Glutamatergic neuron (in vitro differentiated cells): ENCODE measurements at regions not wholly inside any gene's neighbourhood (a gene's known extent, or its start where the extent isn't known, plus 50 kb on each side); places are given as distances from the start of the nearest gene placed in this dataset.

Experiments used
- DNase-seq: peaks from one replicate; pipeline ENCODE4 v3.0.0; 2022
- H3K27ac Mint-ChIP-seq: one replicate; pipeline ENCODE4 v1.8.0; 2020; ENCODE audit warnings: mild to moderate bottlenecking, mixed read lengths, inconsistent platforms; ENCODE audit not compliant: unreplicated experiment
- H3K27me3 Mint-ChIP-seq: one replicate; pipeline ENCODE4 v1.8.0; 2020; ENCODE audit warnings: mild to moderate bottlenecking, moderate library complexity, mixed read lengths, inconsistent platforms; ENCODE audit not compliant: unreplicated experiment
- H3K36me3 Mint-ChIP-seq: one replicate; pipeline ENCODE4 v1.8.0; 2020; ENCODE audit warnings: mild to moderate bottlenecking, mixed read lengths, inconsistent platforms; ENCODE audit not compliant: unreplicated experiment
- H3K4me1 Mint-ChIP-seq: one replicate; pipeline ENCODE4 v1.8.0; 2020; ENCODE audit warnings: mild to moderate bottlenecking, low read depth, mixed read lengths, inconsistent platforms; ENCODE audit not compliant: unreplicated experiment
- H3K4me3 Mint-ChIP-seq: one replicate; pipeline ENCODE4 v1.8.0; 2020; ENCODE audit warnings: mild to moderate bottlenecking, mixed read lengths, inconsistent platforms; ENCODE audit not compliant: unreplicated experiment
- H3K9me3 Mint-ChIP-seq: one replicate; pipeline ENCODE4 v1.8.0; 2020; ENCODE audit warnings: mild to moderate bottlenecking, moderate library complexity, mixed read lengths, inconsistent platforms; ENCODE audit not compliant: unreplicated experiment
- TF ChIP-seq, protein P1 (sequence below): fragments of 200-600 bp; sonication (generic); IDR thresholded peaks from one replicate; pipeline ENCODE4 v1.5.0; 2021; ENCODE audit not compliant: partially characterized antibody, unreplicated experiment

- TF ChIP-seq, protein P1, sequence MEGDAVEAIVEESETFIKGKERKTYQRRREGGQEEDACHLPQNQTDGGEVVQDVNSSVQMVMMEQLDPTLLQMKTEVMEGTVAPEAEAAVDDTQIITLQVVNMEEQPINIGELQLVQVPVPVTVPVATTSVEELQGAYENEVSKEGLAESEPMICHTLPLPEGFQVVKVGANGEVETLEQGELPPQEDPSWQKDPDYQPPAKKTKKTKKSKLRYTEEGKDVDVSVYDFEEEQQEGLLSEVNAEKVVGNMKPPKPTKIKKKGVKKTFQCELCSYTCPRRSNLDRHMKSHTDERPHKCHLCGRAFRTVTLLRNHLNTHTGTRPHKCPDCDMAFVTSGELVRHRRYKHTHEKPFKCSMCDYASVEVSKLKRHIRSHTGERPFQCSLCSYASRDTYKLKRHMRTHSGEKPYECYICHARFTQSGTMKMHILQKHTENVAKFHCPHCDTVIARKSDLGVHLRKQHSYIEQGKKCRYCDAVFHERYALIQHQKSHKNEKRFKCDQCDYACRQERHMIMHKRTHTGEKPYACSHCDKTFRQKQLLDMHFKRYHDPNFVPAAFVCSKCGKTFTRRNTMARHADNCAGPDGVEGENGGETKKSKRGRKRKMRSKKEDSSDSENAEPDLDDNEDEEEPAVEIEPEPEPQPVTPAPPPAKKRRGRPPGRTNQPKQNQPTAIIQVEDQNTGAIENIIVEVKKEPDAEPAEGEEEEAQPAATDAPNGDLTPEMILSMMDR, result no peak
- H3K4me1 Mint-ChIP-seq, result no peaks in the 10 kb centered on the region
- peaks cover 10% of the 10 kb centered on the region for H3K36me3 Mint-ChIP-seq
- no peak for DNase-seq
- no peak overlapping the region for H3K4me3 Mint-ChIP-seq
- no peaks in the 10 kb centered on the region for H3K27me3 Mint-ChIP-seq
- peaks cover 5% of the 10 kb centered on the region for H3K9me3 Mint-ChIP-seq
- H3K27ac Mint-ChIP-seq, result no peak overlapping the region
Measured at GRCh38 chr12:77256956-77257355, 191.6 kb upstream of the E2F7 start.

DNA sequence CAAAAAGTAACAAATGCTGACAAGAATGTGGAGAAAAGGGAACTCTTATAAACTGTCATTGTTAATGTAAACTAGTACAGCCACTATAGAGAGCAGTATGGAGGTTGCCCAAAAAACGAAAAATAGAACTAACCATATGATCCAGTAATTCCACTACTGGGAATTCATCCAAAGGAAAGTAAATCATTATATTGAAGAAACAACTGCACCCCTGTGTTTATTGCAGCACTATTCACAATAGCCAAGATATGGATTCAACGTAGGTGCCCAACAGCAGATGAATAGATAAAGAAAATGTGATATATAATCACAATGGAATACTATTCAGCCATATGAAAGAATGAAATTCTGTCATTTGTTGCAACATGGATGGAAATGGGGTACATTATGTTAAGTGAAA, 188.0 kb upstream of the E2F7 start:
- Mint-ChIP-seq H3K27me3 (no peaks in the 10 kb centered on the region), H3K27ac (no peak overlapping the region), H3K9me3 (no peaks in the 10 kb centered on the region), H3K36me3 (no peaks in the 10 kb centered on the region), H3K4me3 (no peak overlapping the region), H3K4me1 (no peaks in the 10 kb centered on the region)
- TF ChIP-seq, protein P1, result no peak
- DNase-seq, result no peak

DNA sequence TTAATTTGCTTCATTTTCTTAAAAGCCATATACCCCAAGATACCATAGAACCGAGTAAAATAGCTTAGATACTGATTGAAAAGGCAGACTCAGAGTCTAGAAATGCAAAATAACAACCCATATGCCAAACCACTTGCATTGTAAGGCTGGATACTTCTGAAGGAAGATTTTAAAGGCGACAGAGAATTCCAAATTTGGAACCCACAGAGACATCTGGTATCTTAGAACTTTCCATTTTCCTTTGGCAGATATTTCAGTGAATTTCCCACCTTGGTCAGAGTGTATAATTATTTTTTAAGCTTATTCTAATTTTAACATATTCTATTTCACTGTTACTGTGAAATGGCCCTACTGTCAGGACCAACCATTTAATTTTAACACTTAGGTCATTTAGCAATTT, 186.4 kb upstream of the E2F7 start:
- Mint-ChIP-seq H3K27ac (no peak overlapping the region), H3K9me3 (no peaks in the 10 kb centered on the region), H3K4me1 (no peaks in the 10 kb centered on the region), H3K27me3 (no peaks in the 10 kb centered on the region), H3K4me3 (no peak overlapping the region), H3K36me3 (no peaks in the 10 kb centered on the region)
- DNase-seq, result no peak
- TF ChIP-seq, protein P1, result no peak

GRCh38 chr12:77249892-77250291, 184.5 kb upstream of the E2F7 start:
- no peaks in the 10 kb centered on the region for H3K9me3 Mint-ChIP-seq
- H3K4me1 Mint-ChIP-seq, result no peaks in the 10 kb centered on the region
- H3K36me3 Mint-ChIP-seq, result no peaks in the 10 kb centered on the region
- no peak for DNase-seq
- no peak overlapping the region for H3K27ac Mint-ChIP-seq
- no peaks in the 10 kb centered on the region for H3K27me3 Mint-ChIP-seq
- H3K4me3 Mint-ChIP-seq, result no peak overlapping the region
- TF ChIP-seq, protein P1, result no peak

DNA sequence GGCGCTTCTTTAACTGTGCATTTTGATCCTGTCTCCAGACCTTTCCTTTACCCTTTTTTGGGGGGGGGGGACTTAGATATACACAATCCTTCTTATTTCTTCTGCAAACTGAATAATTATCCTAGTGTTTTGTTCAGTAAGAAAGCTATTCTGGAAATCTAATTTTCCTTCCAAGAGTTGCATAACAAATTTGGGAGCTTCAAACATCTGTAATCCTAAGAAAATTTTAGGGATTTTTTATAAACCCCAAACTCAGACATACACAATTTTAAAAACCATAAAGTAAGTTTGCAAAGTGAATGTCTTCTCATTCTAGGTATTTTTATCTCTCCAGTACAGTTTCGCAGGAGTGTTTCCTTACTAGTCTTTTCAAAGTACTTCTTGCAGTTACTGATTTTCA, 182.7 kb upstream of the E2F7 start:
- TF ChIP-seq, protein P1, result no peak
- H3K27me3 Mint-ChIP-seq, result no peaks in the 10 kb centered on the region
- DNase-seq, result no peak
- H3K27ac Mint-ChIP-seq, result no peak overlapping the region
- H3K4me3 Mint-ChIP-seq, result no peak overlapping the region
- no peaks in the 10 kb centered on the region for H3K36me3 Mint-ChIP-seq
- no peaks in the 10 kb centered on the region for H3K4me1 Mint-ChIP-seq
- no peaks in the 10 kb centered on the region for H3K9me3 Mint-ChIP-seq
